ENCODE measurements at regions not wholly inside any gene's neighbourhood (a gene's known extent, or its start where the extent isn't known, plus 50 kb on each side); places are given as distances from the start of the nearest gene placed in this dataset.
"Not testable (repeated sequence)": the region's sequence is repeated elsewhere in the genome, so short reads cannot be mapped to it uniquely, and the experiment has no call there.

DNA sequence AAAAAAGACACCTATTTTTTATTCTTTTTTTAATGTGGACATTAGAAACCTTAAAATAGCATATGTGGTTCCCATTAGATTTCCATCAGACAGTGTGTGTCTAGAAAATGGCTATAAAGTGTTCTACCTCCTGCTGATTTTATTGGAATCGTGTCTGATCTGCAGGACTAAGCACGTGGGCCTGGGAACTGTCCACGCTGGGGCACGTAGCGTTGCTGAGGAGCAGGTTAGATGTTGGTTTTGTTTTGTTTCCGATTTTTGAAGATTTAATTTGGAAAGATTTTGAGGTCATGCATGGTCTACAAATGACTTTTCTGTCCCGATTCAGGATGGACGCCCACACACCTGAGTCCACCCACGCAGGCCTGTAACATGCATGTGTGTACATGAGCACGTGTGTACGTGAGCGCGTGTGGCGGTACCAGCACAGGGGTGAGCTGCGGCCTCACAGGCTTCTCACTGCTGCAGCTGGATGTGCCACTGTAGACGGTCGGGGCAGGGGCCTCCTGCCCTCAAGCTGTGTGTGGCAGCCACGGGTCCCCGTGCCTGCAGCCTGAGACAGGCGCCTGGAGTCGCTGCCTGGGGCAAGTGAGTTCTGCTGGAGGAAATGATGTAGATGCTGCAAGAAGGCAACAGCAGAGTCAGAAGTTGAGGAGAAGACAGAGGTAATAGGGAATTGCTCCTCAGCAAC lies 99.7 kb upstream of the CTDP1 start:
- no peak for DNase-seq (ENCODE audit: low spot score)

DNA sequence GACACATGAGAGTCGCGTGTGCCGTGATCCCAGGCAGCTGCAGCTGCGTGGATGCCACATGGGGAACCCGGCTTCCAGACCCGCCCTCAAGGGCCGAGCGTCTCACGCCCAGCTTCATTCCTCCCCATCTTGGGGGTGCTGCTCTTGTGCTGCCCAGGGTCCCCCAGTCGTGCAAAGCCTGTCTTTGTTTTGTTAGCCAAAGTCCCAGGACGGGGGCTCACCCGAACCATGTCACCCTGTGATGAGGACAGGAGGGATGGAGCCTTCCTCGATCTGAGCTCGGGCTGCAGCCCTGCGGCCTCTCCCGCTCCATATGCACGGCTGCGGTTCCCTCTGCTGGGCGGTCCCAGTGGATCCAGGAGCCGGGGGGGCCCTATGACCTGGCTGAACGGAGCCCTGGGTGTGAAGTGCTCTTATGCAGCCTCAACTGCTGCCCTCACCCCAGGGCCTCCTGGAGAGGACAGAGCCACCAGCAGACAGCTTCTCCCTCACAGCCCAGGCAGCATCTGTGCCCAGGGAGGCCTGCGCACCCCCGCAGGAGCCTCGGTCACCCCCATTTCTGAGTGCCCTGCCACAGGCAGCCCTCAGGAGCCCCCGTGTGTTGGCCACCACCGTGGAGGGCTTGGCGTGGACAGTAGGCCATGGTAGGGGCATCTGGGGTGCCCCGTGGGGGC lies 99.0 kb upstream of the CTDP1 start:
- DNase-seq (ENCODE audit: low spot score) = no peak

DNA sequence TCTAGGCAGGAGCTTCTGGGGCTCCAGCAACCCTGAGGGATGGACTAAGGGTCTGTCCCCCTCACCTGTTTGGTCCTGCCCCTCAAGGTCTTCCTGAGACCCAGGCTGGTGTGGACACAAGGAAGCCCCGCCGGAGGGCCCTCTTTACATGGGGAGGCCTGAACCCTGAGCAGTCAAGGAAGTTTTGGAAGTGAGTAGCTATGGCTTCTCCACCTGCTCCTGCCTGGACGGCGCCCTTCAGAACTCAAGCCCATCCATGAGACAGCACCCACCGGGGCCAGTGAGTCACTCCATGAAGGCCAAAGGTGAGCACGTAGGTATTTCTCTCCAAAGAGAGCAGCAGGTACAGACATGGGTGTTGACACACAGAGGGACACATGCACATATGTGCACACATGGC lies 98.2 kb upstream of the CTDP1 start:
- no peak for DNase-seq (ENCODE audit: low spot score)

DNA sequence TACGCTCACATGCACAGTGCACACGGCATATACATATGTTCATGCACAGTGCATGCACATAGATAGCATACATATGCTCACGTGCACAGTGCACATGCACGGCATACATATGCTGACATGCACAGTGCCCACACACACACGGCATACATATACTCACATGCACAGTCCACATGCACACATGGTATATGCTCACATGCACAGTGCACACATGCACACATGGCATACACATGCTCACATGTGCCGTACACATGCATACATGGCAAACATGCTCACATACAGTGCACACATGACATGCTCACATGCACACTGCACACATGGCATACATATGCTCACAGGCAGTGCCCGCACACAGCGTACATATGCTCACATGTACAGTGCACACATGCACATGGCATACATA lies 97.7 kb upstream of the CTDP1 start:
- DNase-seq (ENCODE audit: low spot score) = no peak

DNA sequence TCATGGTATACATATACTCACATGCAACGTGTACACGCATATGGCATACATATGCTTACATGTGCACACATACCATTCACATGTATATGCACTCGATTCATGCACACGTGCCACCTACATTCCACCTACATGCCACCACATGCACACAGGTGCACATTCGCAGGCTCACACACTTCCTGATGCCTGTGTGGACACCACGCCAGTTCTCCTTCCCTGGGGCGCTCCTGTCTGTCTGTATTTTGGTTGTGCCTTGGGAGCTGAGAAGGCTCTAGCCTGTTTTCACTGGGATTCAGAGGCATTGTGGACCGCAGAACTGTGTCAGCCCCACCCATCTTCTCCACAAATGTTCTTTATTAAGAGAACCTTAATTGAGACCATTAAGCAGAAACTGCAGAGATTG lies 96.6 kb upstream of the CTDP1 start:
- no peak for DNase-seq (ENCODE audit: low spot score)

DNA sequence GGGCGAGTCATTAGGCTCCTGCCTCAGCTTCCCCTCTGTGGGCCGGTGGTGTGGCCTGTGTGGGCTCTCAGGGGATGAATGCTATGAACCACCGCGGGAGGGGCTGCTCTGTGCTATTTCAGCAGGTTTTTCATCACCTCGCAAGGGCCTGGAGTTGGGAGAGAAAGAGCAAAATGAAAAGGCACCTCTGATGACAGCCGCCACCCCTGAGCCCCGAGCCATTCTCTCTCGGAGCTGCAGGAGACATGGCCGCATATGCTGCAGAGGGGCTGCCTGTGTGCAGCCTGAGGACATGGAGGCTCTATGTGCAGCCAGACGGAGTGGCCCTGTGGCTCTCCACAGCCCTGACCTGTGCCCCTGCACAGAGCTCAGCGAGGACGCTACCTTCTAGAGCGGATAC lies 96.2 kb upstream of the CTDP1 start:
- DNase-seq (ENCODE audit: low spot score) = no peak

DNA sequence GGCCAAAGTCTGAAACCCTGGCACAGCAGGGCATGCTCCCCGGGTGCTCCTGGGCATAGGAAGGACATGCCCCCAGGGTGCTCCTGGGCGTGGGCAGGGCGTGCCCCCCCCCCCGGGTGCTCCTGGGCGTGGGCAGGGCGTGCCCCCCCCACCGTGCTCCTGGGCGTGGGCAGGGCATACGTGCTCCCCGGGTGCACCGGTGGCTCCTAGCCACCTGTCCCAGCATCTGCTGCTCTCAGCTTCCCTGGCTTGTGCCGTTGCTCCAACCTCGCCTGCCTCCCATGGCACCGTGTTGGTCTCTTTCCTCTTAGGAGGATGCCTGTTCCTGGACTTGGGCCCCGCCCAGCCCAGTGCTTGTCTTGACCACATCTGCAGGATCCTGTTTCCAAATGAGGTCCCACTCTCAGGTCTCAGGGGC lies 95.6 kb upstream of the CTDP1 start:
- DNase-seq (ENCODE audit: low spot score) = no peak

DNA sequence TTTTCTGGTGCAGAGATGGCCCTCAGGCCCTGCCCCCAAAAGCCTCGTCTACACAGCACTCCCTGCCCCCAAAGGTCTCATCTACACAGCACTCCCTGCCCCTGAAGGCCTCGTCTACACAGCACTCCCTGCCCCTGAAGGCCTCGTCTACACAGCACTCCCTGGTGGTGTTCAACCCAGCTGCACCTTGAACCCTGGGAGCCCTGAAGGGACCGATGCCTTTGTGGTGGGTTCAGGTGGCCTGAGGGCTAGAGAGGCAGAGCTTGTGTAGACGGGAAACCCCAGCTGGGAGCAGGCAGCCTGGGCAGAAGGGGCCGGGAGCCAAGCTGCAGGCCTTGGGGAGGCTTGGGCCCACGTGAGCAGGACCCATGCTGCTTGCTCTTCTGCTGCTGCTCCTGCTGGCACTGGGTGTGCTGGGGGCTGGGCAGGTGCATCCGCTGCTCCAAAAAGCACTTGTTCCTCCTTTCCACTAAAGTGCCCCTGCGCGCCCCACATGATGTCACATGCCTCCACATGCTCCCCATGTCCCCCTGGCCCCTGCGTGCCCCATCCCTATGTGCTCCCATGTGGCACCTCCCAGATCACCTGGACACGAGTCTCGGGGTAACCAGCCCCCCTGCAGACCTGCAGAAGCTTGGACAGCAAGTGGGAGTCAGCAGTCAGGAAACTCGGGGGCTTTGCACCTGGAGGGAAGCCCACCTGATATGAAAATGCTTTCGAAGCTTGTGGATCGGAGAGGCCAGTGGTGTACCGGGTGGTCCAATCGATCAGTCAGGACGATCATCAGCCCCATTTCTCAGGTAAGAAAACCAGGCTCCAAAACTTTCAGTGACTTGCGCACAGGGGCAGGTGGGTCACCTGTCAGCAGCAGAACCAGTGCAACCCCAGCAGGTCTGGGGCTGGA lies 94.9 kb upstream of the CTDP1 start:
- no peak for DNase-seq (ENCODE audit: low spot score)

DNA sequence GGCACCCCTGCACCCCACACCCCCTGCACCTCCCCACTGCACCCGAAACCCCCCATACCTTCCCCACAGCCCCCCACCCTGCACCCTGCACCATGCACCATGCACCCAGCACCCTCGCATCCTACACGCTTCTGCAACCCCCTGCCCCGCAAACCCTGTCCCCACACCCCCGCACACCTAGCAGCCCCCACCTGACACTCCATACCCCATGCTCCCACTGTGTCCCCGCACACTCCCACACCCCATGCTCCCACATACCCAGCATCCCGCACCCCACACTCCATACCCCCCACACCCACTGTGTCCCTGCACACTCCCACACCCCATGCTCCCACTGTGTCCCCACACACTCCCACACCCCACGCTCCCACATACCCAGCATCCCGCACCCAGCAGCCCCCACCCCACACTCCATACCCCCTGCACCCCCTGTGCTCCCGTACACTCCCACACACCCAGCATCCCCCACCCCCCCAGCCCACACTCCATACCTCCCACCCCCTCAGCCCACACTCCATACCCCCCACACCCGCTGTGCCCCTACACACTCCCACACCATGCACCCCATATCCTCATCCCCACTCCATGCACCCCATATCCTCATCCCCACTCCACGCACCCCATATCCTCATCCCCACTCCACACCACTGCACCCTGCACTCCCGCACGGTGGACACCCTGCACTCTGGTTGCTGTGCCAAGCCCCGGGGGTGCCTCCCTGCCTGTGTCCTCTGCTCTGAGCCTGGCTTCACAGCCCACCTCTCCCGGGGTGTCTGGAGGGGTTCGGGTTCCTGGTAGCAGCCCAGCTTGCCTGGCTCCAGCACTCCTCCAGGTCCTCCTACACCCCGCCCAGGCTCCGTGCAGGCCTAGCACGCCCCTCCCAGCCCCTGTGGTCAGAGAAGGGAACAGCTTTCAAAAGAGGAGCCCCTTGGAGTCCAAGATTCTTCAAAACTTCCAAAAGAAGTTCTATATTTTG lies 93.9 kb upstream of the CTDP1 start:
- DNase-seq (ENCODE audit: low spot score) = no peak

DNA sequence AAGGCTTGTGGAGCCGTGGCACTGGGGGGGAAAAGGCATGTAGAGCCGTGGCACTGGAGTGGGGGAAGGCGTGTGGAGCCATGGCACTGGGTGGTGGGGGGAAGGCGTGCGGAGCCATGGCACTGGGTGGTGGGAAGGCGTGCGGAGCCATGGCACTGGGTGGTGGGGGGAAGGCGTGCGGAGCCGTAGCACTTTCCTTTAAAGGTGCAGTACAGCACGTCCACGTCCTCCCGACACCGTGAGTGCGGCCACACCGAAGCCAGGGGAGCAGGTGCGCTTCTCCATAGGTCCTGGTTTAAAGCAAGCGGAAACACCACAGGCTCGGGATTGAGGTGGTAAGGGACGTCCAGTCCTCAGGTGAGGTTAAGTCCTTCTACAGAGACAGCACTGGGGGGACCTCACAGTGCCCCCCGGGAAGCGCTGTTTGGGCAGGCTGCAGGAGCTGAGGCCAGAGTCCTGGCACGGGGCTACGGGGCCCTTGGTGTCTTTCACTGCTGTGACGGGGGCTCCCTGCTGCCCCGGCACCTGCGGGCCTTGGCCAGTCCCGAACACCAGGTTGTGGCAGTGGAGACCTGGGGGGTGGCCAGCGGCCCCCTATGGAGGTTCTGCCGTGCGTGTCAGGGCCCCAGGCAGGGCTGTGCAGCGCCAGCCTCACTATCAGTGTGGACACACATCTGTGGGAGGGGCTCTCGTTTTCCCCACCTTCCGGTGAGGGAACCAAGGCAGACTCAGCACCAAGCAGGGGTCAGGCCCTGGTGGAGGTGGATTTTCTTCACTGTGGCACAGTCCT lies 93.0 kb upstream of the CTDP1 start:
- no peak for DNase-seq (ENCODE audit: low spot score)

DNA sequence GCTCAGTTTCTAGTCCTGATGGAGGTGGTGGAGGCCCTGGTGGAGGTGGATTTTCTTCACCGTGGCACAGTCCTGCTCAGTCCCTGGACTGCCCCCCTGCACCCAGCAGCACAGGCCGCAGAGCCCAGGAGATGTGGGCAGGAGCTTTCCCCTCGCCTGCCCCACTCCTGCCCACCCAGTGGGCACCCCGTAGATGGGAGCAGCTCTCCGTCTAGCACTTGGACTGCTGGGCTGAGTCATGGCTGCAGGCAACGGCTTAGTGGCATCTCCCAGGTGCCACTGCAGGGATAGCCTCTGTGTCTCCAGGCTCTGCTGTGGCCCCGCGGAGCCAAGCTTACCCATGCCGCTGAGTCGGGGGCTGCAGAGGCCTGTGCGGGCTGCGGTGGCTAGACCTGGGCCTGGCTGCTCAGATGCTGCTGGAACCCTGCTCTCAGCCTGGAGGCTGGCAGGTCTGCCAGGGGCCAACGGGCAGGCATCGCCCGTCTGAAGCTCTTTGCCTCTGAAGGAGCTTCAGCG lies 92.3 kb upstream of the CTDP1 start:
- DNase-seq (ENCODE audit: low spot score) = no peak

DNA sequence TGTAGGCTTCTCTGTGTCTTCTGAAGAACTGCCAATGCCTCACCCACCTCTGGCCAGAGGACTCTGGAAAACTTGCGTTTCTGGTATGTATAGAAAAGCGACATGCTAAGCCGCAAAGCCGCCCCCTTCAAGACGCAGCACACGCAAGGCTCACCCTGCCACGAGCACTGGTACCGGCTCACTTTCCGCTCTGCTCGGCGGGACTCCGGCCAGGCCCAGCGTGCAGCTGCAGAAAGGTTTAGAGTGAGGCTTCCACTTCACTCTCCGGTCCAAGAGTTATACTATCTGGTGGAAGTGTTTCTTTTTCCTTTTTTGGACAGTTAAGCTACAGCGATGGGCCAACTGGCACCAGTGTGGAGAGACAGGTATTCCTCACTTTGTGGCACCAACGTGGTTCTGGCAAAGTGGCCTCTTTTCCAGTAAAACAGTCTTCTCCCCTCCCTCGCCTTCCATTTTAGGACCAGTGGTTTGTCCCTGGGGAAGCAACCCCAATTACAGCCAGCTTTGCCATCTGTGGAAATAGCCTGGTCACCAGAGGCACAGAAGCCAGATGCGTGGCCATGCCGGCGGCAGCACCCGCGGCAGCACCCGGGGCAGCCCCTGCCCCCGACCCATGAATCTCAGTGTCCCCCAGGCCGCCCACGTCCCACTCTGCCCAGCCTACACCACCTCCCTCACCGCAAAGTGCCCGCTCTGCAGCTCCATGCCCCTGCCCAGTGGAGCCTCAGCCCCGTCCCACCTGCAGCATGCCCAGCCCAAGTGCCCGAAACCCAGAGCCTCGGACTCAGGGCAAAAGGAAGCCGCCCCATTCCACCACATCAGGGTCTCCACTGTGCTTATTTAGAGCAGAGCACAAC lies 91.6 kb upstream of the CTDP1 start:
- no peak for DNase-seq (ENCODE audit: low spot score)

DNA sequence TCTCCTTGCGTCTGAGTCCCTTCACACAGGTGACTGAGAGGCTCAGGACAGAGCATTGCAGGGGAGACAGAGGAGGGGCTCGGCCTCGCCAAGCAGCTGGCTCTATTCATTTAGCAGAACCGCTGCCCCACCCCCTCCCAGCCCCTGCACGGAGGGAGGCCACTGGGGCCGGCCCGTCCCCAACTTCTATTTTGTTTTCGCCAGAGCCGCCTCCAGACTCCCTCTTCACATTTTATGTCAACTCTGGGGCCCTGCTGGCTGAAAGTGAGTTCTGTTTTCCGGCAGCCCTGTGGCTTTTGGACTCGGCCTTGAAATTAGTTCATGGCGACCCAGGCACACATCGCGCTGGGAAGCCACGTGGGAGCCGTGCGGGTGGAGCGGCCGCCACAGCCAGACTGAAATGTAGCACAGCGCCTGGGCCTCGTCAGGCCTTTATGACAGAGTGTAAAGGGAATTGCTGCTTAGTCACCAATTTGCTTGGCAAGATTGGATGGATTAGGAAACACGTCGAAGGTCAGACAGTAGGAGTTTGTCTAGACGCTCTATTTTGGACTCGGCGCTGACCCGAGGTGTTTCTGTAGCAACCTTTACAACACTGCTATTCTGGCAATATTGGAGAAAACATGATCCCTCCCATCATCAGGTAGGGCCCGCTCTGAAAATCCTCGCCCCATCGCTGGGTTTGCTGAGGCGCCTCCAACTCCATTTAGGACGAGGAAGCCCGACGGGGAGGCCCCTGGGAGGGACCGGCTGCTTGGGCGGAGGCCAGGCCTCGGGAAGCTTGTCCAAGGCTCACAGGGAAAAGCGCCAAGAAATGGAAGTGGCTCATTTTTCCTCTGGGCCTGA lies 90.7 kb upstream of the CTDP1 start:
- peak; percentile 3 for DNase-seq (ENCODE audit: low spot score)

DNA sequence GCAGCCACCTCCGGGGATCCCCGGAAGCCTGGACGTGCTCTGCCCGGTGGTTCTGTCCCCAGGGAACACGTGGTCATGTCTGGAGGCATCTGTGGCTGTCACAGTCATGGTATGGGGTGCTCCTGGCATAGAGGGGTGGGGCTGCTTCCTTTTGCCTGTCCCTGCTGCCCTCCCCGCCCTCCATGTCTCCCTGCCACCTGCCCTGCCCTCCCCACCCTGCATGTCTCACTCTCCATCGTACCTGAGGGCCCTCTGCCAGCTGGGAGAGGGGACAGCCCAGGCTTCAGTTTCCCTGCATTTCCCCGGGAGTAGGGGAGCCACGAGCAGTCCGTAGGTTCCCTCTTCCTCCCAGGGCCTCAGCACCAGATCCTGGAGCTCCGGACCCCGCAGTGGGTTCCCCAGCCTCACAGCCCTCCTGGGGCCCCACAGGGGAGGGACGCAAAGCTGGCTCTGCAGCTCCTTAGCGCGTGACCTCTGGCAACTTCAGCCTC lies 90.0 kb upstream of the CTDP1 start:
- no peak for DNase-seq (ENCODE audit: low spot score)

DNA sequence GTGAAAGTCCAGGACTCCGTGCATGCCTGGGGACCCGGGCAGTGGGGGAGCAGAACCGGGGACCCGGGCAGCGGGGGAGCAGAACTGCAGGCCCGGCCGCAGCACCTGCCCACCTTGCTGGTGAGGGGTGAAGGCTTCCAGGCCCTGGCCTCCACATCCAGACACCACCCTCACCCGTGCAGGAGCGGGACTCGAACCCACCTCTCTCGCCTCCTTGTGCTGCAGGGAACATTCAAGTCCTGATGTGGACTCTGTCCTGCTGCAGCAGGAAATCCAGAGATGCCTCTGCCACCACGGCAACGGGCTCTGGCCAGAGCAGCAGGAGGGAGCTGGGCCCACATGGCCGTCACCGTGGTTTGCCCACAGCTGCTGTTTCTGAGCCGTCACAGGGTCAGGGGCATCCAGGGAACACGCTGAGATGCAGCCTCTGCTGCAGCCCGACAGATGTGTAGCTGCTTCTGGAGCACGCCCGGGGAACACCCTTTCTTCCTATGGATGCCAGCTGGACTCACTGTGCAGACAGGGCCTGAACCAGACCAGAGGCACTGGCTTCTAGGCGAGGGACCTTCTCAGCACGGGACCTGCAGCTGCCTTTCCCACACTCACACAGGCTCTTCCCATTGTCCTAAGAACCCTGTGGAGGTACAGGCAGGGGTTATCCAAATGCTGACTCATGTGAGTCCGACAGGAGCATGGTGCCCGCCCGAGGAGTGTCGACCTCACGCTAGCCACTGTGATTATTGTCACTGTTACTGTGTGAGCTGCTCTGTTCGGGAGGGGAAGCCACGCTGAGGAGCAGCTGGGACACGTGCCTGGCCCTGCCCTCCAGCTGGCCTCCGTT lies 89.2 kb upstream of the CTDP1 start:
- DNase-seq (ENCODE audit: low spot score) = no peak

DNA sequence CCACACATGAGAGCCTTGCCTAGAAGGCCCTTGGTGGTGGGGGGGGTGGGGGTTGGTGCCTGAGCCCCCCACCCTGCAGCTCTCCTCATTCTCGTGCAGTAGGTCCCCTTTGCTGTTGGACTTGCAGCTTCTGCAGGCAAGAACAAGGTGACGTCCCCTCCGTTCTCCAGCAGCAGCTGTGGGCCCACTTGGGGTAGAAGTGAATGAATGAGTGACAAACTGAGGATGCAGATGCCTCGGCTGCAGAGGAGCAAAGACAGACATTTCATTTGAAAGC lies 88.6 kb upstream of the CTDP1 start:
- DNase-seq (ENCODE audit: low spot score) = no peak

DNA sequence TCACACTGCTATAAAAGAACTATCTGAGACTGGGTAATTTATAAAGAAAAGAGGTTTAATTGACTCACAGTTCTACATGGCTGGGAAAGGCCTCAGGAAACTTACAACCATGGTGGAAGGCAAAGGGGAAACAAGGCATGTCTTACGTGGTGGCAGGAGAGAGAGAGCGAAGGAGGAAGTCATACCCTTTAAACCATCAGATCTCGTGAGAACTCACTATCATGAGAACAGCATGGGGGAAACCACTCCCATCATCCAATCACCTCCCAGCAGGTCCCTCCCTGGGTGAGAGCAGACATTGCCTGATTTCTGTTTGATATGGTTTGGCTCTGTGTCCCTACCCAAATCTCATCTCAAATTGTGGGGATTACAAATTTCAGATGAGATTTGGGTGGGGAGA lies 86.9 kb upstream of the CTDP1 start:
- not testable (repeated sequence) for DNase-seq (ENCODE audit: low spot score)

DNA sequence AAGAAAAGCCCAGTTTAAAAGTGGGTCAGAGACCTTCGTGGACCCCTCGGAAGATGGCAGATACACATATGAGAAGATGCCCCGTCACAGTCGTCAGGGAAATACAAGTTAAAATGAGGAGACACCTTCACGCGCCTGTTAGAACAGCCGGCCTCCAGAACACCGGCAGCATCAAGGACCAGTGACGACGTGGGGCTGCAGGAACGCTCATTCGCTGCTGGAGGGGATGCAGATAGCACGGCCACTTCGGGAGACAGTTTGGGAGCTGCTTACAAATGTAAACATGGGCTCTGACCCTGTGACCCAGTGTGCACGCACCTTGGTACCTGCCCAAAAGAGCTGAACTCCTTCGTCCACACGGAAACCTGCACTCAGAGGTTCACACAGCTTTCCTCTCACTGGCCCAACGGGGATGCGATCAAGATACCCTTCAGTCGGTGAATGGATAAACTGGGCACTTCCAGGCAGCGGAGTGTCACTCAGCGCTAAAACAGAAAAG lies 83.7 kb upstream of the CTDP1 start:
- DNase-seq (ENCODE audit: low spot score) = no peak

Measured in cerebellar cortex (tissue), 1 donor.